Astrocyte of the cerebellum (primary cell): ENCODE measurements at regions not wholly inside any gene's neighbourhood (a gene's known extent, or its start where the extent isn't known, plus 50 kb on each side); places are given as distances from the start of the nearest gene placed in this dataset.

Source experiments
- DNase-seq: peaks from one replicate; pipeline ENCODE4 v3.0.0-alpha.2; 2011; ENCODE audit warnings: low read depth
- H3K4me3 ChIP-seq: 2 replicates; pipeline ENCODE4 v1.5.1; 2011; ENCODE audit warnings: mild to moderate bottlenecking, low read depth, low read length, moderate library complexity
- in situ Hi-C: cut with HindIII; loops from 2 replicates; pipeline ENCODE4 v1.10.0; 2017; ENCODE audit warnings: low sequenced_read_pairs
- TF ChIP-seq, protein P1 (sequence below): IDR thresholded peaks from 2 replicates; pipeline ENCODE4 v1.5.1; 2012; ENCODE audit warnings: low read length, low read depth, moderate library complexity, mild to moderate bottlenecking; ENCODE audit errors: missing control alignments

- TF ChIP-seq, protein P1, sequence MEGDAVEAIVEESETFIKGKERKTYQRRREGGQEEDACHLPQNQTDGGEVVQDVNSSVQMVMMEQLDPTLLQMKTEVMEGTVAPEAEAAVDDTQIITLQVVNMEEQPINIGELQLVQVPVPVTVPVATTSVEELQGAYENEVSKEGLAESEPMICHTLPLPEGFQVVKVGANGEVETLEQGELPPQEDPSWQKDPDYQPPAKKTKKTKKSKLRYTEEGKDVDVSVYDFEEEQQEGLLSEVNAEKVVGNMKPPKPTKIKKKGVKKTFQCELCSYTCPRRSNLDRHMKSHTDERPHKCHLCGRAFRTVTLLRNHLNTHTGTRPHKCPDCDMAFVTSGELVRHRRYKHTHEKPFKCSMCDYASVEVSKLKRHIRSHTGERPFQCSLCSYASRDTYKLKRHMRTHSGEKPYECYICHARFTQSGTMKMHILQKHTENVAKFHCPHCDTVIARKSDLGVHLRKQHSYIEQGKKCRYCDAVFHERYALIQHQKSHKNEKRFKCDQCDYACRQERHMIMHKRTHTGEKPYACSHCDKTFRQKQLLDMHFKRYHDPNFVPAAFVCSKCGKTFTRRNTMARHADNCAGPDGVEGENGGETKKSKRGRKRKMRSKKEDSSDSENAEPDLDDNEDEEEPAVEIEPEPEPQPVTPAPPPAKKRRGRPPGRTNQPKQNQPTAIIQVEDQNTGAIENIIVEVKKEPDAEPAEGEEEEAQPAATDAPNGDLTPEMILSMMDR = no peak
- in situ Hi-C loops = no loop called here
- no peak overlapping the region for H3K4me3 ChIP-seq
Observed at GRCh38 chr1:229069176-229069575, 201.7 kb upstream of the RAB4A start.

DNA sequence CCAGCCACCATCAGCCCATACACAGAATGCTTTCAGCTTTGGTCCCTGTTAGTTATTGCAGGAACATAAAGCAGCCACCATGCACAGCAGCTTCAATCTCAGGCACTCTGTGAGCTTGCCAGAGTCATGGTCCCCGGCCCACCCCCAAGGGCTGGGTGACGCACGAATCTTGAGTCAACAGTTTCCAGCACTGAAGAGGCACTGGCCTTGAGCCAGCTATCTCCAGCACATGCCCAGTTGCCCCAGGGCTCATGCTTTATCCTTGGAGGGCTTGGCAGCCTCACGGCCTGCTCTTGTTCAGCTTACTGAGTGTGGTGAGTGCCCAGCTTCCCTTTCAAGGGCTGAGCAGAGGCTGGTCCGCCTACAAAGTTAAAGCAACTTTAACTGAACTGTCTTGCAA, 200.7 kb upstream of the RAB4A start:
- in situ Hi-C loops = loop anchor here (5.0 kb wide), 3 partner anchors 42 to 93 kb away; no protein-coding TSS in a partner anchor
- DNase-seq = peak; percentile 12
- TF ChIP-seq, protein P1 = no peak
- no peak overlapping the region for H3K4me3 ChIP-seq

More at GRCh38 chr1:229069176-229069575, 201.7 kb upstream of the RAB4A start:
- DNase-seq = no peak

GRCh38 chr1:229073251-229073650, 197.7 kb upstream of the RAB4A start:
- TF ChIP-seq, protein P1 = no peak

DNA sequence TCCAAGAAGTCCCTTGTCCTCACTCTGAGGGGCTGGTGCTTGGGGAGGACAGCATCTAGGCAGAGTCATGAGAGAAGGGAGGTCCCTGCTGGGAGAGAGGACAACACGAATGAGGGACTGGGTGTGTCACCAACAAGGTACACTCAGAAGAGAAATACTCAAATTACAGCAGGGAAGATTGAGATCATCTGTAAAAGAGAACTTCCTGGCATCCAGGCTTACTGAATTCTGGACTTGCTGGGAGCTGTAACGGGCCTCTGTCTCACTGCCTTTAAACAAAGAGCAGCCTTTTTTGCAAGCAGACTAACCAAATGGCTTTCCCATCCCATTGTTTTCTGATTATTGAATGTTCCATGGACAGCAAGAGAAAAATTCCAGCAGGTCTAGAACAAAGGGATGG, 195.7 kb upstream of the RAB4A start:
- TF ChIP-seq, protein P1 = no peak
- in situ Hi-C loops = no loop called here
- no peak for DNase-seq
- H3K4me3 ChIP-seq = no peak overlapping the region

More at GRCh38 chr1:229073251-229073650, 197.7 kb upstream of the RAB4A start:
- in situ Hi-C loops = loop anchor here (5.0 kb wide), 3 partner anchors 39 to 96 kb away; no protein-coding TSS in a partner anchor
- no peak for DNase-seq
- no peak overlapping the region for H3K4me3 ChIP-seq

- in situ Hi-C loops = no loop called here
- TF ChIP-seq, protein P1 = no peak
- no peak for DNase-seq
- H3K4me3 ChIP-seq = no peak overlapping the region
Observed at GRCh38 chr1:229075716-229076115, 195.2 kb upstream of the RAB4A start.

DNA sequence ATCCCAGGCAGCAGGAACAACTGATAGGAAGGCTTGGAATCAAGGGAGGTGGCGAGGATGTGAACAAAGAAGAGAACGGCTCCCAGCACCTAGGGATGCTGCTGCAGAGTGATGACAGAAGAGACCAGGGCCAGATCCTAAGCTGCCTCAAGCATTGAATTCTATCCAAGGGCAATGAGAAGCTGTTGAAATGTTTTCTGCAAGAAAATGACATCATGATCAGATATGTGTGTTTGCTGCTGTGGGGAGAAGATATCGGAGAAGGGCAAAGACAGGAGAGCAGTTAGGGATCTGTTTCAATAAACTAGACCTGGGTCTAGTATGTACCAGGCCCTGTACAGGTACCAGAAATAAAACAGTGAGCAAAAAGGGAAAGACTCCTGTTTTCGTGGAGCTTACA, 194.7 kb upstream of the RAB4A start:
- no peak overlapping the region for H3K4me3 ChIP-seq
- TF ChIP-seq, protein P1 = no peak
- in situ Hi-C loops = no loop called here
- DNase-seq = no peak
